ENCODE measurements at regions not wholly inside any gene's neighbourhood (a gene's known extent, or its start where the extent isn't known, plus 50 kb on each side); places are given as distances from the start of the nearest gene placed in this dataset.

DNA sequence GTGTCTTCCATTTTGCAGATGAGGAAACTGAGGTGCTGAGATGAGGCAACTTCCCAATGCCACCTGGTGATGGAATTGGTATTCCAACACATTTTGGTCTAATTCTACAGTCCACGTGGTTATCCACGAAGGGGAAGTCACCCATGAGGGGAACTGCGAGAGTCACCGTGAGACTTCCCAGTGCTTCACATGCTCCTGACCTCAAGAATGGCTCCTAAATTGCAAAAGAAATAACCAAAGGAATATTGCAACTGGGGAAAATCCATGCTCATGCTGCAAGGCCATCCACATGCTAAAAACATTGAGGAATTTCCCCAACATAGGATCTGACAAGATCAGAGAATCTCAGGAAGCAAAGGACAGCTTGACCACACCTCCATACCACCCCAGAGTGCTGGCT is 153.9 kb downstream of the HS3ST3B1 start:
- TF ChIP-seq CTCF (IDR thresholded peaks at IDR 0.05; ENCODE audit: low read length) (no peak), EZH2 (IDR thresholded peaks at IDR 0.05; ENCODE audit: borderline replicate concordance, low read length) (no peak)
